ENCODE measurements at regions not wholly inside any gene's neighbourhood (a gene's known extent, or its start where the extent isn't known, plus 50 kb on each side); places are given as distances from the start of the nearest gene placed in this dataset.
"Not testable (repeated sequence)": the region's sequence is repeated elsewhere in the genome, so short reads cannot be mapped to it uniquely, and the experiment has no call there.

- no peak for DNase-seq
- Histone ChIP-seq H3K27ac (no peak overlapping the region), H3K9me3 (no peaks in the 10 kb centered on the region), H3K36me3 (no peaks in the 10 kb centered on the region), H3K4me1 (no peaks in the 10 kb centered on the region), H3K4me3 (no peak overlapping the region), H3K27me3 (no peaks in the 10 kb centered on the region)
- TF ChIP-seq POLR2A (IDR thresholded peaks at IDR 0.05), result no peak
- TF ChIP-seq, protein P1, sequence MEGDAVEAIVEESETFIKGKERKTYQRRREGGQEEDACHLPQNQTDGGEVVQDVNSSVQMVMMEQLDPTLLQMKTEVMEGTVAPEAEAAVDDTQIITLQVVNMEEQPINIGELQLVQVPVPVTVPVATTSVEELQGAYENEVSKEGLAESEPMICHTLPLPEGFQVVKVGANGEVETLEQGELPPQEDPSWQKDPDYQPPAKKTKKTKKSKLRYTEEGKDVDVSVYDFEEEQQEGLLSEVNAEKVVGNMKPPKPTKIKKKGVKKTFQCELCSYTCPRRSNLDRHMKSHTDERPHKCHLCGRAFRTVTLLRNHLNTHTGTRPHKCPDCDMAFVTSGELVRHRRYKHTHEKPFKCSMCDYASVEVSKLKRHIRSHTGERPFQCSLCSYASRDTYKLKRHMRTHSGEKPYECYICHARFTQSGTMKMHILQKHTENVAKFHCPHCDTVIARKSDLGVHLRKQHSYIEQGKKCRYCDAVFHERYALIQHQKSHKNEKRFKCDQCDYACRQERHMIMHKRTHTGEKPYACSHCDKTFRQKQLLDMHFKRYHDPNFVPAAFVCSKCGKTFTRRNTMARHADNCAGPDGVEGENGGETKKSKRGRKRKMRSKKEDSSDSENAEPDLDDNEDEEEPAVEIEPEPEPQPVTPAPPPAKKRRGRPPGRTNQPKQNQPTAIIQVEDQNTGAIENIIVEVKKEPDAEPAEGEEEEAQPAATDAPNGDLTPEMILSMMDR (IDR thresholded peaks at IDR 0.05), result no peak
Measured at GRCh38 chr9:107827304-107827703, 337.7 kb upstream of the KLF4 start.

DNA sequence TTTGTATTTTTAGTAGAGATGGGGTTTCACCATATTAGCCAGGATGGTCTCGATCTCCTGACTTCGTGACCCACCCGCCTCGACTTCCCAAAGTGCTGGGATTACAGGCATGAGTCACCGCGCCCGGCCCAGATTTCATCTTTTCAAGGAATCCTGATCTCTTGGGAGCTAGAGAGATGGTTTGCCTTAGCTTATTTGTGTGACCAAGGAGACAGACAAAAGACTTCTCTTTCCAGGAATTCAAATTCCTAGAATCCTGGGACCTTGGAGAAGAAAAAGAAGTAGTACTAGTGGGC is 337.1 kb upstream of the KLF4 start:
- H3K36me3 ChIP-seq, DNase-seq, H3K9me3 ChIP-seq, H3K27me3 ChIP-seq, H3K27ac ChIP-seq, H3K4me3 ChIP-seq, H3K4me1 ChIP-seq: not testable (repeated sequence)

DNA sequence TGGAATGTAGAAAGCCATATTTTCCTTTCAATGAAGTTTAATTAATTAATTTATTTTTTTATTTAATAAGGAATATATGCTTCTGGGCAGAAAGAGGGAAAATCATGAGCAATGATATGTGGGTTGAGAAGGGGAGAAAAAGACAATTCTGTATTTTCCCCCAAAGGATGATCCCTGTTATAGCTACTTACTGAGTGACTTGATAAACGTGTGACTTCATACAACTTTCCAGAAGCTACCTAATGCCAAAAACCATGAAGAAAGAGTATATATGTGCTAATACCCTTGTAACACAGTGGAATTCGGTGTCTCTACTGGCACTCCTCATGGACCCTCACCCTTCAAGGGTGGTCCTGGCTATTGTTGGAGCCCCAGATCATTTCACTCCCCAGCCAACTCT is 335.0 kb upstream of the KLF4 start:
- H3K27me3 ChIP-seq, result no peaks in the 10 kb centered on the region
- TF ChIP-seq, protein P1 (IDR thresholded peaks at IDR 0.05), result no peak
- TF ChIP-seq POLR2A (IDR thresholded peaks at IDR 0.05), result no peak
- H3K9me3 ChIP-seq, result no peaks in the 10 kb centered on the region
- DNase-seq, result no peak
- H3K4me3 ChIP-seq, result no peak overlapping the region
- H3K4me1 ChIP-seq, result peaks cover 0 to 6% (median 0%) of the 10 kb centered on the region in 4 donors
- H3K36me3 ChIP-seq, result no peaks in the 10 kb centered on the region
- H3K27ac ChIP-seq, result no peak overlapping the region

- Histone ChIP-seq H3K9me3 (no peaks in the 10 kb centered on the region), H3K4me1 (peaks cover 0 to 6% (median 0%) of the 10 kb centered on the region in 4 donors), H3K27me3 (no peaks in the 10 kb centered on the region), H3K36me3 (no peaks in the 10 kb centered on the region), H3K4me3 (no peak overlapping the region), H3K27ac (no peak overlapping the region)
- TF ChIP-seq, protein P1 (IDR thresholded peaks at IDR 0.05), result no peak
- TF ChIP-seq POLR2A (IDR thresholded peaks at IDR 0.05), result no peak
- DNase-seq, result peak in 2 of 3 donors; percentile 63 to 73
Measured at GRCh38 chr9:107819772-107820565, 330.4 kb upstream of the KLF4 start.

GRCh38 chr9:107818503-107818829 is 328.9 kb upstream of the KLF4 start:
- not testable (repeated sequence) for DNase-seq, H3K4me3 ChIP-seq, H3K4me1 ChIP-seq, H3K27me3 ChIP-seq, H3K27ac ChIP-seq, H3K9me3 ChIP-seq, H3K36me3 ChIP-seq

DNA sequence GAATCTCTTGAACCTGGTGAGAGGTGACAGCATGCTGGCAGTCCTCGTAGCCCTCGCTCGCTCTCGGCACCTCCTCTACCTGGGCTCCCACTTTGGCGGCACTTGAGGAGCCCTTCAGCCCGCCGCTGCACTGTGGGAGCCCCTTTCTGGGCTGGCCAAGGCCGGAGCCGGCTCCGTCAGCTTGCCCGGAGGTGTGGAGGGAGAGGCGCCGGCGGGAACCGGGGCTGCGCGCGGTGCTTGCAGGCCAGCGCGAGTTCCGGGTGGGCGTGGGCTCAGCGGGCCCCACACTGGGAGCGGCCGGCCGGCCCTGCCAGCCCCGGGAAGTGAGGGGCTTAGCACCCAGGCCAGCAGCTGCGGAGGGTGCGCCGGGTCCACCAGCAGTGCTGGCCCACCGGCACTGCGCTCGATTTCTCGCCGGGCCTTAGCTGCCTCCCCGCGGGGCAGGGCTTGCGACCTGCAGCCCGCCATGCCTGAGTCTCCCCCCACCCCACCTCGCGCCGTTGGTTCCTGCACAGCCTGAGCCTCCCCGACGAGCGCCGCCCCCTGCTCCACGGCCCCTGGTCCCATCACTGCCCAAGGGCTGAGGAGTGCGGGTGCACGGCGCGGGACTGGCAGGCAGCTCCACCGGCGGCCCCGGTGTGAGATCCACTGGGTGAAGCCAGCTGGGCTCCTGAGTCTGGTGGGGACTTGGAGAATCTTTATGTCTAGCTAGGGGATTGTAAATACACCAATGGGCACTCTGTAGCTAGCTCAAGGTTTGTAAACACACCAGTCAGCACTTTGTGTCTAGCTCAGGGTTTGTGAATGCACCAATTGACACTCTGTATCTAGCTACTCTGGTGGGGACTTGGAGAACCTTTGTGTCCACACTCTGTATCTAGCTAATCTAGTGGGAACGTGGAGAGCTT is 328.3 kb upstream of the KLF4 start:
- H3K36me3 ChIP-seq, H3K27ac ChIP-seq, DNase-seq: not testable (repeated sequence)

DNA sequence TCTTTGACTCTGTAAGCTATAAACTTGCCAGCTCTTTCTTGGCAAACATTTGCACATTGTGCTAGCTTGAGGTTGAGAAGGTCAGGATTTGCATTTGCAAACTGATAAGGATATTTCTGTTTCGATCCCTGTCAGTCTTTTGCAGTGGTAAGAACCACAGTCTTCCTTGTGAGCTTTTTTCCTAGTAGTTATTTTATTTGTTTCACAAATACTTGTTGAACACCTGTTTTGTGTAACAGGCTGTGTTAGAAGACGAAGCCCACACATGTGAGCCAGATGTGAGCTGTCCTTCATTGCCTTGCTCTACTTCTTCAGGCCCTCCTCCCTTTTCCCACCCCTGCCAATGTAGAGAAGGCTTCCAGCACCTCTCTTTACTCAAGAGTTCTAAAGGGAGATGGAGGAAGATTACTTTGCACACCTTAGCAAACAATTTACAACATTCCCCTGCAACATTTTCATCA is 327.0 kb upstream of the KLF4 start:
- Histone ChIP-seq H3K4me3 (no peak overlapping the region), H3K4me1 (peaks cover 0 to 6% (median 0%) of the 10 kb centered on the region in 4 donors), H3K36me3 (no peaks in the 10 kb centered on the region), H3K27me3 (no peaks in the 10 kb centered on the region), H3K9me3 (no peaks in the 10 kb centered on the region), H3K27ac (no peak overlapping the region)
- TF ChIP-seq POLR2A (IDR thresholded peaks at IDR 0.05), result no peak
- TF ChIP-seq, protein P1 (IDR thresholded peaks at IDR 0.05), result no peak
- DNase-seq, result no peak

More for the DNA sequence above, 328.3 kb upstream of the KLF4 start:
- H3K4me3 ChIP-seq, H3K4me1 ChIP-seq, H3K27me3 ChIP-seq, H3K9me3 ChIP-seq: not testable (repeated sequence)
